Uterus (tissue), 3 donors: ENCODE measurements at regions not wholly inside any gene's neighbourhood (a gene's known extent, or its start where the extent isn't known, plus 50 kb on each side); places are given as distances from the start of the nearest gene placed in this dataset.
A peak's percentile ranks its signal among the peaks of the same experiment; 100 is the strongest.

Experiments
- DNase-seq, 2 donors: peaks; one replicate each; pipeline ENCODE4 v3.0.0-alpha.2; 2019 to 2020
- H3K27ac ChIP-seq, 2 donors: fragments of 200-600 bp; sonication (generic); 1 replicate in 1 of 2; 2 replicates in 1 of 2; pipeline ENCODE4 v1.5.1; 2016 to 2018
- H3K27me3 ChIP-seq, 2 donors: fragments of 200-600 bp; sonication (generic); one replicate each; pipeline ENCODE4 v1.5.1; 2018 to 2019; ENCODE audit warnings: control low read depth in 1 of 2
- H3K36me3 ChIP-seq, 2 donors: fragments of 200-600 bp; sonication (generic); one replicate each; pipeline ENCODE4 v1.5.1; 2019; ENCODE audit warnings: control low read depth in 1 of 2
- H3K4me1 ChIP-seq, 2 donors: fragments of 200-600 bp; sonication (generic); one replicate each; pipeline ENCODE4 v1.5.1; 2018 to 2019; ENCODE audit warnings: control low read depth in 1 of 2
- H3K4me3 ChIP-seq, 2 donors: fragments of 200-600 bp; sonication (generic); 1 replicate in 1 of 2; 2 replicates in 1 of 2; pipeline ENCODE4 v1.5.1; 2018 to 2019; ENCODE audit warnings: mild to moderate bottlenecking in 1 of 2
- H3K9me3 ChIP-seq, 2 donors: fragments of 200-600 bp; sonication (generic); one replicate each; pipeline ENCODE4 v1.5.1; 2019; ENCODE audit warnings: control low read depth in 1 of 2
- POLR2A ChIP-seq, 2 donors: fragments of 450-650 bp; IDR thresholded peaks; one replicate each; pipeline ENCODE4 v1.6.1; 2016; ENCODE audit warnings: antibody characterized with exemption in 2 of 2, mild to moderate bottlenecking in 1 of 2, moderate library complexity in 1 of 2
- intact Hi-C: fragments of 100-400 bp; cut with DNase I; formaldehyde crosslinking; loops from one replicate; pipeline ENCODE4 v1.15.1; 2023; ENCODE audit warnings: low total_unique reads
- TF ChIP-seq, protein P1 (sequence below), 4 experiments: fragments of 200-600 bp in 2 of 4; fragments of 450-650 bp in 2 of 4; sonication (generic) in 2 of 4; IDR thresholded peaks; one replicate each; pipeline ENCODE4 v1.5.1; 2016 to 2019; ENCODE audit warnings: antibody characterized with exemption in 4 of 4, mild to moderate bottlenecking in 2 of 4, moderate library complexity in 1 of 4
- donor health status: DM: yes; HTN: yes; CAD: no.

DNA sequence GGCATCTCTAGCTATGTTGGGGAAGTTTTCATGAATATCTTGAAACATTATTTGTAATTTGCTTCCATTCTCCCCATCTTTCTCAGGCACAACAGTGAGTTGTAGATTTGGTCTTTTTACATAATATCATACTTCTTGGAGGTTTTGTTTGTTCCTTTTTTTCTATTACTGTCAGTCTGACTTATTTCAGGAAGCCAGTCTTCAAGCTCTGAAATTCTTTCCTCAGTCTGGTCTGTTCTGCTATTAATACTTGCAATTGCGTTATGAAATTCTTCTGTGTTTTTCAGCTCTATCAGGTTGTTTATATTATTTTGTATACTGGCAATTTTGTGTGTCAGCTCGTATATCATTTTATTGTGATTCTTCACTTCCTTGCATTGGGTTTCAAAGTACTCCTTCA is 424.6 kb upstream of the PTBP2 start:
- Histone ChIP-seq H3K4me3 (no peak overlapping the region), H3K4me1 (no peaks in the 10 kb centered on the region), H3K27me3 (no peaks in the 10 kb centered on the region), H3K36me3 (no peaks in the 10 kb centered on the region), H3K9me3 (no peaks in the 10 kb centered on the region), H3K27ac (no peak overlapping the region)
- TF ChIP-seq, protein P1, sequence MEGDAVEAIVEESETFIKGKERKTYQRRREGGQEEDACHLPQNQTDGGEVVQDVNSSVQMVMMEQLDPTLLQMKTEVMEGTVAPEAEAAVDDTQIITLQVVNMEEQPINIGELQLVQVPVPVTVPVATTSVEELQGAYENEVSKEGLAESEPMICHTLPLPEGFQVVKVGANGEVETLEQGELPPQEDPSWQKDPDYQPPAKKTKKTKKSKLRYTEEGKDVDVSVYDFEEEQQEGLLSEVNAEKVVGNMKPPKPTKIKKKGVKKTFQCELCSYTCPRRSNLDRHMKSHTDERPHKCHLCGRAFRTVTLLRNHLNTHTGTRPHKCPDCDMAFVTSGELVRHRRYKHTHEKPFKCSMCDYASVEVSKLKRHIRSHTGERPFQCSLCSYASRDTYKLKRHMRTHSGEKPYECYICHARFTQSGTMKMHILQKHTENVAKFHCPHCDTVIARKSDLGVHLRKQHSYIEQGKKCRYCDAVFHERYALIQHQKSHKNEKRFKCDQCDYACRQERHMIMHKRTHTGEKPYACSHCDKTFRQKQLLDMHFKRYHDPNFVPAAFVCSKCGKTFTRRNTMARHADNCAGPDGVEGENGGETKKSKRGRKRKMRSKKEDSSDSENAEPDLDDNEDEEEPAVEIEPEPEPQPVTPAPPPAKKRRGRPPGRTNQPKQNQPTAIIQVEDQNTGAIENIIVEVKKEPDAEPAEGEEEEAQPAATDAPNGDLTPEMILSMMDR (IDR thresholded peaks at IDR 0.05), result no peak
- TF ChIP-seq POLR2A (IDR thresholded peaks at IDR 0.05), result no peak
- intact Hi-C loops, result no loop called here
- DNase-seq, result no peak

DNA sequence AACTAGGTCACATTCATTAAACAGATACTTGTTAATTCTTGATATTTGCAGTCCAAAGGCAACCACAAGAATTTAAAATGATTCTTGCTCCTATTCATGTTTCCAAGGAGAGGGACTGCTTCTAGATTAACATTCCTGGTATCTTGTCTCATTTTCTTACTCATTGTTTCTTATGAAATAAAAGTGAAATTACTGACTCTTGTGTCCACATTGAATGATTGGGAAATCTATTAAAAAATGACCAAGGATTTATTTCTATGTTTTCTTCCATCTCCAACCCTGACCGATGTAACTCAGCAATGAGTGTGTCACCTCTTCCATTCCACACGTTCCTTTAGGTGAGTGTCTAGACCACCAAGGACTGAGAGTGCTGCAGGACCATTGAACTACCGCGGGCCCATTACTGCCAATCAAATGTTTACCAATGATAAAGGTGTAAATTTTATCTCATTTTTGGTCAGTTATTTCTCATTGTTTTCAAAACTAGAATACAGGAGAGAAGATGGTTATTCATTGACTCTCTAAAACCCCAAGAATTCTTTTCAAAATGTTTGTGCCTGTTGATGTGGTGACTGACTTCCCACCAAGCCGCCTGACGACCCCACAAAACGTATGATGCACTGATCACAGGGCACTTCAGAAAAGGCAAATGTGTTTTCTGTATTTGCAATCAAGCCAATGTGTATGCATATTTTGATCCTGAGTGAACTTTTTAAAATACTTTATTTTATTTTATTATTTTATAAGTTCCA is 414.6 kb upstream of the PTBP2 start:
- no peak overlapping the region for H3K4me3 ChIP-seq
- TF ChIP-seq, protein P1 (IDR thresholded peaks at IDR 0.05), result no peak
- no peak for TF ChIP-seq POLR2A (IDR thresholded peaks at IDR 0.05)
- no peak overlapping the region for H3K27ac ChIP-seq
- H3K36me3 ChIP-seq, result no peaks in the 10 kb centered on the region
- no peaks in the 10 kb centered on the region for H3K27me3 ChIP-seq
- no peaks in the 10 kb centered on the region for H3K4me1 ChIP-seq
- intact Hi-C loops, result no loop called here
- DNase-seq, result no peak
- H3K9me3 ChIP-seq, result no peaks in the 10 kb centered on the region

DNA sequence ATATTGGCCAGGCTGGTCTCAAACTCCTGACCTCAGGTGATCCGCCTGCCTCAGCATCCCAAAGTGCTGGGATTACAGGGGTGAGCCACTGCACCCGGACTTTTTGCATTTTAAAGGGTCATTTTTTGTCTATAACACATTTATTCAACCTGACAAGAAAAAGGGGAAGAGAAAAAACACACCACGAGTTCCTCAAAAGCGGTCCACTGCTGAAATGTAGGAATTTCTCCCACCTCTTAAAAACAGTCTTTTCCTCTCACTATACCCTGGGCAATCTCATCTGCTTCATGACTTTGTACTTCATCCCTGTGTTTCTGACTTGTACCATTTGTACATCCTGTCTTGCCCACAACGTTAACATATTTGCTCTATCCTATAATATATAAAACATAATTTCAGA is 413.3 kb upstream of the PTBP2 start:
- Histone ChIP-seq H3K27ac (no peak overlapping the region), H3K4me1 (no peaks in the 10 kb centered on the region), H3K27me3 (no peaks in the 10 kb centered on the region), H3K4me3 (no peak overlapping the region), H3K36me3 (no peaks in the 10 kb centered on the region), H3K9me3 (no peaks in the 10 kb centered on the region)
- DNase-seq, result no peak
- intact Hi-C loops, result no loop called here
- no peak for TF ChIP-seq POLR2A (IDR thresholded peaks at IDR 0.05)
- TF ChIP-seq, protein P1 (IDR thresholded peaks at IDR 0.05), result no peak

DNA sequence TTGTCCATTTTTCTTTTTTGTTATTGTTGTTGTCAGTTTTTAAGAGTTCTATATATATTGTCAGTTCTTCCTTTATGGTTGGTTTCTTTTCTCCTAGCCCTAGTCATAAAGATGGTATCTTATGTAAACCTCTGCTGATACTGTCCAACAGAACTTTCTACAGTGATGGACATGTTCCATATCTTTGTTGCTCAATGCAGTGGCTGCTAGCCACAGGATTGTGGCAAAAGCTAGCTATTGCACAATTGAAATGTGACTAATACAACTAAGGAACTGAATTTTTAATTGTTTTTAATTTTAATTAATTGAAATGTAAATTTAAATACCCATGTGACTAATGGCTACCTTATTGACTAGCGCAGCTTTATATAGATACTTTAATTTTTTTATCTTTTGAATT is 411.8 kb upstream of the PTBP2 start:
- Histone ChIP-seq H3K4me3 (no peak overlapping the region), H3K27me3 (no peaks in the 10 kb centered on the region), H3K36me3 (no peaks in the 10 kb centered on the region), H3K27ac (no peak overlapping the region), H3K4me1 (no peaks in the 10 kb centered on the region), H3K9me3 (no peaks in the 10 kb centered on the region)
- no peak for TF ChIP-seq POLR2A (IDR thresholded peaks at IDR 0.05)
- TF ChIP-seq, protein P1 (IDR thresholded peaks at IDR 0.05), result no peak
- intact Hi-C loops, result no loop called here
- peak in 1 of 2 donors; percentile 19 for DNase-seq

DNA sequence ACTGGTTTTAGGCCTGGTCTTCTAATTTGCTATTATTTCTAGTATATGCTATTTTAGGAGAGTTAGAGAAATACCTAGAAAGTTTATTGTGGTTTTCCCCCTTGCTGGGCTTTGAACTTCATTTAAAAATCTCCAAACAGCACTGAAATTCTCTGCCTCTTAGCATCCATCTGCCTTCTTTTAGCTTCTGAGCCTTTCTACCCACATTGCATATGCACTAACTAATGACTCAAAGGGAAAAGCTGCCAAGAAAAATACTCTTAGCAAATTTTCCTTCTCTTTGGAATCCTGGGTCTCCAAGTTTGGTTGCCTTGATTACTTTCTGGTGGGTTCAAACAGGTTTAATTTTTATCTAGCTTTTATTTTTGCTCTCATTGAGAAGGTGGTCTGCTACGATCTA is 408.4 kb upstream of the PTBP2 start:
- intact Hi-C loops, result no loop called here
- DNase-seq, result no peak
- Histone ChIP-seq H3K4me3 (no peak overlapping the region), H3K27me3 (no peaks in the 10 kb centered on the region), H3K4me1 (no peaks in the 10 kb centered on the region), H3K9me3 (no peaks in the 10 kb centered on the region), H3K27ac (no peak overlapping the region), H3K36me3 (no peaks in the 10 kb centered on the region)
- TF ChIP-seq, protein P1 (IDR thresholded peaks at IDR 0.05), result no peak
- no peak for TF ChIP-seq POLR2A (IDR thresholded peaks at IDR 0.05)
